ENCODE measurements at regions not wholly inside any gene's neighbourhood (a gene's known extent, or its start where the extent isn't known, plus 50 kb on each side); places are given as distances from the start of the nearest gene placed in this dataset.

DNA sequence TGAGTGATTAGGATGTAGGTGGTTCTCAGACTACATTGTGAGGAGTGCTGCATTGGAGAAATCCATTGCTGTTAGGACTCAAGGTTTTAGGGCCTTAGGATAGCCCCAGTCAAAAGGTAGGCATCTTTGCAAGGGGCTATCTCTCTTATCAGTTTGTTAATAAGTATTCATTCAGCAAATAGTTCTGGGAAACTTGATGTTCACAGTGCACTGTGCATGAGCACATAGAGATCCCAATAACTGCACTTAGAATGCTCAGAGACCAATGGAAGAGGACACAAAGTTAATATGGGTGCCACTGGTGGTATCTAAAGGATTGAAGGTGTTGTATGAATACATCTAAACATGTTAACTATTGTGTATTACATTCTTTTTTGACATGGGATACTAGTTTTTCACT lies 131.4 kb downstream of the KIF4B start:
- no peak for TF ChIP-seq POLR2AphosphoS5 (IDR thresholded peaks at IDR 0.05; ENCODE audit: low read depth, low read length)
- TF ChIP-seq TAF1 (IDR thresholded peaks at IDR 0.05; ENCODE audit: borderline replicate concordance, insufficient read depth, low read length) = no peak
